Fibroblast of the aortic adventitia (primary cell): ENCODE measurements at regions not wholly inside any gene's neighbourhood (a gene's known extent, or its start where the extent isn't known, plus 50 kb on each side); places are given as distances from the start of the nearest gene placed in this dataset.
"Not testable (repeated sequence)": the region's sequence is repeated elsewhere in the genome, so short reads cannot be mapped to it uniquely, and the experiment has no call there.

ENCODE experiments used
- DNase-seq: peaks from one replicate; pipeline ENCODE4 v3.0.0-alpha.2; 2010; ENCODE audit warnings: low read depth
- H3K4me3 ChIP-seq: 2 replicates; pipeline ENCODE4 v1.5.1; 2011; ENCODE audit warnings: low read depth, mild to moderate bottlenecking, control low read depth, low read length, moderate library complexity
- CTCF ChIP-seq: IDR thresholded peaks from 2 replicates; pipeline ENCODE4 v1.5.1; 2011; ENCODE audit warnings: mild to moderate bottlenecking, low read length, control low read depth, inconsistent platforms; ENCODE audit not compliant: insufficient read depth

- no peak overlapping the region for H3K4me3 ChIP-seq
- no peak for DNase-seq
- no peak for TF ChIP-seq CTCF
Observed at GRCh38 chr7:1300636-1301035, 68.0 kb downstream of the UNCX start.

GRCh38 chr7:1301054-1301881 is 68.6 kb downstream of the UNCX start:
- H3K4me3 ChIP-seq = no peak overlapping the region
- no peak for DNase-seq
- TF ChIP-seq CTCF = no peak

GRCh38 chr7:1301882-1302251 is 69.2 kb downstream of the UNCX start:
- no peak for DNase-seq
- no peak overlapping the region for H3K4me3 ChIP-seq
- no peak for TF ChIP-seq CTCF

GRCh38 chr7:1302936-1303335 is 70.3 kb downstream of the UNCX start:
- H3K4me3 ChIP-seq = no peak overlapping the region
- no peak for TF ChIP-seq CTCF
- DNase-seq = no peak

- H3K4me3 ChIP-seq, DNase-seq: not testable (repeated sequence)
Observed at GRCh38 chr7:1304011-1304410, 71.3 kb downstream of the UNCX start.

GRCh38 chr7:1305873-1306272 is 73.2 kb downstream of the UNCX start:
- no peak for DNase-seq
- no peak overlapping the region for H3K4me3 ChIP-seq
- TF ChIP-seq CTCF = no peak

GRCh38 chr7:1307828-1308227 is 75.2 kb downstream of the UNCX start:
- TF ChIP-seq CTCF = no peak
- no peak overlapping the region for H3K4me3 ChIP-seq

More at GRCh38 chr7:1307828-1308227, 75.2 kb downstream of the UNCX start:
- DNase-seq = no peak
